H1 (cell line): ENCODE measurements at regions not wholly inside any gene's neighbourhood (a gene's known extent, or its start where the extent isn't known, plus 50 kb on each side); places are given as distances from the start of the nearest gene placed in this dataset.

Experiments used
- CTCF ChIA-PET: fragments of 300-600 bp; sonication (Branson Sonifier 250); formaldehyde crosslinking; loops from one replicate; lab custom pipeline; 2021; ENCODE audit not compliant: partially characterized antibody; lab: Charles Lee
- POLR2A ChIA-PET: fragments of 300-600 bp; sonication (Branson Sonifier 250); formaldehyde crosslinking; loops from one replicate; lab custom pipeline; 2021; ENCODE audit warnings: inconsistent platforms; ENCODE audit not compliant: partially characterized antibody; lab: Charles Lee
- DNase-seq, 2 experiments: peaks; one replicate each; pipeline versions ENCODE4 v3.0.0 to v3.0.0-alpha.2; 2010 to 2022; ENCODE audit warnings: low spot score in 2 of 2, low read depth in 1 of 2, mixed read lengths in 1 of 2
- FAIRE-seq: peaks from 2 replicates; lab custom pipeline; 2011; peaks lifted over from hg19 to GRCh38; lab: Jason Lieb, UNC
- H2AFZ ChIP-seq: 2 replicates; pipeline ENCODE4 v1.8.1; 2012; ENCODE audit warnings: low read length, inconsistent platforms
- H2AK5ac ChIP-seq: 2 replicates; pipeline ENCODE4 v1.6.1; 2013; ENCODE audit warnings: low read depth, low read length
- H2BK120ac ChIP-seq: replicated peaks from 2 replicates; pipeline ENCODE3; 2013; ENCODE audit warnings: low read depth, low read length, inconsistent platforms
- H2BK12ac ChIP-seq: 2 replicates; pipeline ENCODE4 v1.6.1; 2013; ENCODE audit warnings: low read depth, low read length
- H2BK15ac ChIP-seq: 2 replicates; pipeline ENCODE4 v1.6.1; 2013; ENCODE audit warnings: low read length
- H2BK20ac ChIP-seq: 2 replicates; pipeline ENCODE4 v1.6.1; 2013; ENCODE audit warnings: low read length
- H2BK5ac ChIP-seq: 2 replicates; pipeline ENCODE4 v1.6.1; 2013; ENCODE audit warnings: low read depth, low read length
- H3K14ac ChIP-seq: 2 replicates; pipeline ENCODE4 v1.6.1; 2013; ENCODE audit warnings: inconsistent platforms; ENCODE audit not compliant: insufficient read length
- H3K18ac ChIP-seq: 2 replicates; pipeline ENCODE4 v1.6.1; 2013; ENCODE audit warnings: low read length; ENCODE audit errors: extremely low read depth
- H3K23ac ChIP-seq: 2 replicates; pipeline ENCODE4 v1.6.1; 2013; ENCODE audit warnings: inconsistent platforms; ENCODE audit not compliant: insufficient read length
- H3K23me2 ChIP-seq: 2 replicates; pipeline ENCODE4 v1.6.1; 2013; ENCODE audit warnings: low read depth, low read length
- H3K27ac ChIP-seq: 2 replicates; pipeline ENCODE4 v1.6.1; 2011; ENCODE audit warnings: low read depth, low read length, inconsistent platforms
- H3K27me3 ChIP-seq, 4 experiments: replicated peaks in 1 of 4; 1 replicate in 1 of 4; 2 replicates in 3 of 4; pipeline versions ENCODE4 v1.6.1 to v1.8.1; 2011 to 2013; ENCODE audit warnings: low read length in 3 of 4, mild to moderate bottlenecking in 3 of 4, inconsistent platforms in 2 of 4, mixed read lengths in 2 of 4, moderate library complexity in 1 of 4; ENCODE audit not compliant: control insufficient read depth in 3 of 4, insufficient read depth in 3 of 4; ENCODE audit errors: extremely low read depth in 1 of 4
- H3K36me3 ChIP-seq, 4 experiments: 2 replicates each; pipeline versions ENCODE4 v1.6.1 to v1.8.1; 2011 to 2013; ENCODE audit warnings: mild to moderate bottlenecking in 4 of 4, low read length in 3 of 4, moderate library complexity in 2 of 4, control low read depth in 1 of 4, inconsistent platforms in 1 of 4; ENCODE audit not compliant: insufficient read depth in 4 of 4, control insufficient read depth in 2 of 4
- H3K4ac ChIP-seq: replicated peaks from 2 replicates; pipeline ENCODE3; 2013; ENCODE audit warnings: low read length, low read depth, mixed read lengths, inconsistent platforms; ENCODE audit not compliant: insufficient read length
- H3K4me1 ChIP-seq, 4 experiments: replicated peaks in 1 of 4; 1 replicate in 1 of 4; 2 replicates in 3 of 4; pipeline versions ENCODE4 v1.6.1 to v1.8.1; 2011 to 2013; ENCODE audit warnings: low read length in 3 of 4, inconsistent platforms in 2 of 4, mixed read lengths in 1 of 4; ENCODE audit not compliant: insufficient read depth in 4 of 4, control insufficient read depth in 3 of 4
- H3K4me2 ChIP-seq, 2 experiments: 2 replicates each; pipeline versions ENCODE4 v1.6.1 to v1.8.1; 2011 to 2013; ENCODE audit warnings: low read depth in 2 of 2, low read length in 2 of 2, control low read depth in 1 of 2, inconsistent platforms in 1 of 2, mild to moderate bottlenecking in 1 of 2; ENCODE audit not compliant: insufficient read depth in 1 of 2
- H3K4me3 ChIP-seq, 4 experiments: fragments of 200-600, 300-600 bp in 1 of 4; sonication (generic), shearing (Covaris generic), sonication (Bioruptor Twin) in 1 of 4; 2 replicates each; pipeline versions ENCODE4 v1.5.1 to v1.8.1; 2011 to 2016; ENCODE audit warnings: low read length in 4 of 4, low read depth in 3 of 4, control low read depth in 2 of 4, inconsistent platforms in 2 of 4, mild to moderate bottlenecking in 2 of 4, mixed read lengths in 1 of 4, moderate library complexity in 1 of 4; ENCODE audit not compliant: insufficient read depth in 2 of 4; ENCODE audit errors: extremely low read depth in 1 of 4
- H3K56ac ChIP-seq: replicated peaks from 2 replicates; pipeline ENCODE3; 2013; ENCODE audit warnings: low read depth, mild to moderate bottlenecking, mixed read lengths, low read length, inconsistent platforms; ENCODE audit not compliant: insufficient read length
- H3K79me1 ChIP-seq: 2 replicates; pipeline ENCODE4 v1.6.1; 2013; ENCODE audit warnings: low read depth, low read length, control low read depth
- H3K79me2 ChIP-seq, 2 experiments: 2 replicates each; pipeline versions ENCODE4 v1.6.1 to v1.8.1; 2012 to 2013; ENCODE audit warnings: low read length in 2 of 2, mild to moderate bottlenecking in 2 of 2, inconsistent platforms in 1 of 2; ENCODE audit not compliant: insufficient read depth in 2 of 2, control insufficient read depth in 1 of 2
- H3K9ac ChIP-seq, 4 experiments: replicated peaks in 1 of 4; 1 replicate in 1 of 4; 2 replicates in 3 of 4; pipeline versions ENCODE4 v1.6.1 to v1.8.1; 2011 to 2013; ENCODE audit warnings: low read depth in 3 of 4, low read length in 3 of 4, control low read depth in 2 of 4, mild to moderate bottlenecking in 2 of 4, moderate library complexity in 2 of 4, inconsistent platforms in 1 of 4; ENCODE audit errors: extremely low read depth in 1 of 4
- H3K9me3 ChIP-seq, 2 experiments: 2 replicates each; pipeline versions ENCODE4 v1.6.1 to v1.8.1; 2012 to 2013; ENCODE audit warnings: mild to moderate bottlenecking in 2 of 2, moderate library complexity in 2 of 2, control low read depth in 1 of 2, inconsistent platforms in 1 of 2, low read depth in 1 of 2, low read length in 1 of 2, mixed read lengths in 1 of 2; ENCODE audit not compliant: insufficient read depth in 2 of 2
- H4K20me1 ChIP-seq, 2 experiments: replicated peaks in 1 of 2; 2 replicates each; pipeline versions ENCODE3 to v1.8.1; 2011 to 2013; ENCODE audit warnings: inconsistent platforms in 2 of 2, low read length in 2 of 2, mild to moderate bottlenecking in 1 of 2; ENCODE audit not compliant: insufficient read depth in 2 of 2, control insufficient read depth in 1 of 2
- H4K5ac ChIP-seq: 2 replicates; pipeline ENCODE4 v1.6.1; 2013; ENCODE audit warnings: low read length, low read depth, mixed read lengths, inconsistent platforms; ENCODE audit not compliant: insufficient read length
- H4K8ac ChIP-seq: 2 replicates; pipeline ENCODE4 v1.8.0; 2013; ENCODE audit warnings: mild to moderate bottlenecking, moderate library complexity, low read length, inconsistent platforms; ENCODE audit not compliant: insufficient read depth; ENCODE audit errors: extremely low read depth
- H4K91ac ChIP-seq: replicated peaks from 2 replicates; pipeline ENCODE3; 2013; ENCODE audit warnings: low read length, mixed read lengths, inconsistent platforms; ENCODE audit not compliant: insufficient read length
- ATF3 ChIP-seq: IDR thresholded peaks from 2 replicates; pipeline ENCODE4 v1.6.1; 2011; ENCODE audit warnings: low read depth, mild to moderate bottlenecking, low read length; ENCODE audit not compliant: insufficient read depth
- BRCA1 ChIP-seq: IDR thresholded peaks from 2 replicates; pipeline ENCODE4 v1.6.1; 2012; ENCODE audit warnings: low read depth, low read length, improper control_type of control experiment
- GTF2F1 ChIP-seq: IDR thresholded peaks from 2 replicates; pipeline ENCODE4 v1.6.1; 2012; ENCODE audit warnings: low read depth, low read length, improper control_type of control experiment, borderline replicate concordance
- HDAC6 ChIP-seq: IDR thresholded peaks from one replicate; pipeline ENCODE4 v1.7.1; 2012; ENCODE audit warnings: low read depth, mild to moderate bottlenecking, inconsistent platforms, low read length, moderate library complexity
- KDM4A ChIP-seq: IDR thresholded peaks from one replicate; pipeline ENCODE4 v1.7.1; 2012; ENCODE audit warnings: low read depth, mild to moderate bottlenecking, moderate library complexity, low read length, inconsistent platforms; ENCODE audit not compliant: severe bottlenecking
- POU5F1 ChIP-seq: IDR thresholded peaks from 2 replicates; pipeline ENCODE4 v1.6.1; 2011; ENCODE audit warnings: low read depth, mild to moderate bottlenecking, low read length, moderate library complexity
- RXRA ChIP-seq: IDR thresholded peaks from 2 replicates; pipeline ENCODE4 v1.6.1; 2011; ENCODE audit warnings: low read depth, mild to moderate bottlenecking, low read length, moderate library complexity; ENCODE audit not compliant: insufficient read depth
- SIRT6 ChIP-seq: IDR thresholded peaks from one replicate; pipeline ENCODE4 v1.7.1; 2012; ENCODE audit warnings: low read length, inconsistent platforms
- SP2 ChIP-seq: IDR thresholded peaks from 2 replicates; pipeline ENCODE4 v1.6.1; 2012; ENCODE audit warnings: mild to moderate bottlenecking, low read length, inconsistent platforms
- SP4 ChIP-seq: IDR thresholded peaks from 2 replicates; pipeline ENCODE4 v1.6.1; 2012; ENCODE audit warnings: low read length, inconsistent platforms
- TAF7 ChIP-seq: optimal IDR thresholded peaks from 2 replicates; pipeline ENCODE3; 2011; ENCODE audit warnings: low read depth, mild to moderate bottlenecking, inconsistent platforms, low read length, moderate library complexity, borderline replicate concordance
- TBP ChIP-seq: IDR thresholded peaks from 2 replicates; pipeline ENCODE4 v1.6.1; 2011; ENCODE audit warnings: low read depth, low read length, improper control_type of control experiment
- TCF12 ChIP-seq: IDR thresholded peaks from 2 replicates; pipeline ENCODE4 v1.6.1; 2011; ENCODE audit warnings: low read depth, mild to moderate bottlenecking, low read length
- WGBS, 2 experiments: shearing (Covaris generic) in 1 of 2; methylation state at CpG; one replicate each; pipeline versions ENCODE4 v1.1.6 to v1.1.7; 2013 to 2015; ENCODE audit warnings: low lambda C conversion rate in 2 of 2, mixed read lengths in 2 of 2, inconsistent platforms in 1 of 2, low coverage in 1 of 2, missing lambda C conversion rate in 1 of 2; ENCODE audit not compliant: insufficient replicate concordance in 2 of 2, insufficient coverage in 1 of 2, insufficient read length in 1 of 2; ENCODE audit errors: extremely low coverage in 1 of 2, missing lambda C conversion rate in 1 of 2; 5-methylcytosine and 5-hydroxymethylcytosine counted together

GRCh38 chr5:158162479-158163034 is 303.6 kb upstream of the CLINT1 start:
- Histone ChIP-seq H4K8ac (no peak overlapping the region), H3K36me3 (no peaks in the 10 kb centered on the region; a peak in 1 of 8 replicates), H3K56ac (no peak overlapping the region), H2BK20ac (no peak overlapping the region), H2BK15ac (no peak overlapping the region), H3K18ac (no peak overlapping the region), H2BK5ac (no peak overlapping the region), H4K5ac (no peak overlapping the region), H3K4ac (no peak overlapping the region), H2BK120ac (no peak overlapping the region), H3K79me2 (no peaks in the 10 kb centered on the region), H4K20me1 (no peaks in the 10 kb centered on the region), H3K14ac (no peak overlapping the region), H3K4me1 (no peaks in the 10 kb centered on the region), H3K27ac (no peak overlapping the region), H3K4me2 (no peak overlapping the region), H4K91ac (no peak overlapping the region), H3K9ac (no peak overlapping the region), H3K23me2 (no peaks in the 10 kb centered on the region), H3K23ac (no peak overlapping the region), H2BK12ac (no peak overlapping the region), H2AK5ac (no peak overlapping the region), H3K27me3 (peaks cover 0 to 2% (median 0%) of the 10 kb centered on the region in 4 experiments; a peak in 1 of 7 replicates), H3K9me3 (no peaks in the 10 kb centered on the region), H3K4me3 (no peak overlapping the region), H2AFZ (0 out of 2 replicates have a peak overlapping the region, but pooled peaks have one; percentile 11), H3K79me1 (no peaks in the 10 kb centered on the region)
- FAIRE-seq (no peak), DNase-seq (no peak)
- 90% methylated on average over 11 of the region's 11 CpGs; no CpG with 5 or more reads in 1 of the 2 experiments for WGBS, 2 experiments
- TF ChIP-seq RXRA (no peak), SIRT6 (no peak), TCF12 (no peak), KDM4A (no peak), GTF2F1 (no peak), SP2 (no peak), ATF3 (no peak), SP4 (no peak), TAF7 (no peak), POU5F1 (no peak), TBP (no peak), HDAC6 (no peak), BRCA1 (no peak)
- CTCF ChIA-PET, result interaction anchor here (0.6 to 3.2 kb wide), 10 partner anchors 9 to 557 kb away, joined by 3 to 15 read pairs (median 4); partner anchors contain the start of gene LSM11
- POLR2A ChIA-PET, result interaction anchor here (0.6 kb wide), 1 partner anchor 111 kb away, joined by 3 read pairs; no protein-coding TSS in a partner anchor
